Kidney (tissue), 13 donors: ENCODE measurements at regions not wholly inside any gene's neighbourhood (a gene's known extent, or its start where the extent isn't known, plus 50 kb on each side); places are given as distances from the start of the nearest gene placed in this dataset.
A peak's percentile ranks its signal among the peaks of the same experiment; 100 is the strongest.
"Not testable (repeated sequence)": the region's sequence is repeated elsewhere in the genome, so short reads cannot be mapped to it uniquely, and the experiment has no call there.

ENCODE experiments used
- DNase-seq, 5 donors: peaks; one replicate each; pipeline ENCODE4 v3.0.0-alpha.2; 2013 to 2020
- FAIRE-seq: peaks from 2 replicates; lab custom pipeline; 2012; peaks lifted over from hg19 to GRCh38; lab: Jason Lieb, UNC
- H3K27ac ChIP-seq, 2 donors: one replicate each; pipeline ENCODE4 v1.7.0; 2013; ENCODE audit warnings: low read depth in 2 of 2, low read length in 2 of 2, inconsistent platforms in 1 of 2
- H3K27me3 ChIP-seq: one replicate; pipeline ENCODE4 v1.7.1; 2013; ENCODE audit warnings: low read length, inconsistent platforms; ENCODE audit not compliant: control insufficient read depth, insufficient read depth
- H3K36me3 ChIP-seq, 3 donors: one replicate each; pipeline versions ENCODE4 v1.7.0 to v1.7.1; 2013; ENCODE audit warnings: low read length in 3 of 3, control low read depth in 1 of 3, inconsistent platforms in 1 of 3; ENCODE audit not compliant: insufficient read depth in 3 of 3, control insufficient read depth in 2 of 3
- H3K4me1 ChIP-seq, 3 donors: one replicate each; pipeline versions ENCODE4 v1.7.0 to v1.7.1; 2013; ENCODE audit warnings: low read length in 3 of 3, inconsistent platforms in 1 of 3, low read depth in 1 of 3; ENCODE audit not compliant: control insufficient read depth in 2 of 3, insufficient read depth in 2 of 3
- H3K4me3 ChIP-seq, 3 donors: one replicate each; pipeline versions ENCODE4 v1.7.0 to v1.8.1; 2013; ENCODE audit warnings: low read length in 3 of 3, control low read depth in 1 of 3, inconsistent platforms in 1 of 3
- H3K9ac ChIP-seq, 3 donors: one replicate each; pipeline versions ENCODE4 v1.7.0 to v1.7.1; 2013; ENCODE audit warnings: low read length in 3 of 3, control low read depth in 1 of 3, inconsistent platforms in 1 of 3
- H3K9me3 ChIP-seq, 3 donors: one replicate each; pipeline versions ENCODE4 v1.7.0 to v1.7.1; 2013; ENCODE audit warnings: low read length in 3 of 3, control low read depth in 1 of 3, inconsistent platforms in 1 of 3; ENCODE audit not compliant: control insufficient read depth in 2 of 3, insufficient read depth in 1 of 3
- intact Hi-C: fragments of 100-400 bp; cut with DNase I; formaldehyde crosslinking; loops from one replicate; pipeline ENCODE4 v1.11.1; 2022
- TF ChIP-seq, protein P1 (sequence below): IDR thresholded peaks from 3 replicates; pipeline ENCODE4 v1.5.1; 2012; ENCODE audit warnings: mild to moderate bottlenecking, moderate library complexity, borderline replicate concordance; ENCODE audit not compliant: insufficient read depth; ENCODE audit errors: extremely low read depth
- donor health status: control.
- donor health status: control.
- donor health status: control.
- donor health status: control.
- donor health status: control.
- donor health status: DM: yes; HTN: yes; CAD: no.
- donor health status: Normal renal cell carcinoma (clear cell type).

- intact Hi-C loops, result no loop called here
- Histone ChIP-seq H3K36me3 (no peaks in the 10 kb centered on the region), H3K27me3 (no peaks in the 10 kb centered on the region), H3K4me3 (no peak overlapping the region), H3K9me3 (no peaks in the 10 kb centered on the region), H3K4me1 (no peaks in the 10 kb centered on the region), H3K9ac (no peak overlapping the region), H3K27ac (no peak overlapping the region)
- DNase-seq (peak in 1 of 5 donors; percentile 1), FAIRE-seq (no peak)
- TF ChIP-seq, protein P1, sequence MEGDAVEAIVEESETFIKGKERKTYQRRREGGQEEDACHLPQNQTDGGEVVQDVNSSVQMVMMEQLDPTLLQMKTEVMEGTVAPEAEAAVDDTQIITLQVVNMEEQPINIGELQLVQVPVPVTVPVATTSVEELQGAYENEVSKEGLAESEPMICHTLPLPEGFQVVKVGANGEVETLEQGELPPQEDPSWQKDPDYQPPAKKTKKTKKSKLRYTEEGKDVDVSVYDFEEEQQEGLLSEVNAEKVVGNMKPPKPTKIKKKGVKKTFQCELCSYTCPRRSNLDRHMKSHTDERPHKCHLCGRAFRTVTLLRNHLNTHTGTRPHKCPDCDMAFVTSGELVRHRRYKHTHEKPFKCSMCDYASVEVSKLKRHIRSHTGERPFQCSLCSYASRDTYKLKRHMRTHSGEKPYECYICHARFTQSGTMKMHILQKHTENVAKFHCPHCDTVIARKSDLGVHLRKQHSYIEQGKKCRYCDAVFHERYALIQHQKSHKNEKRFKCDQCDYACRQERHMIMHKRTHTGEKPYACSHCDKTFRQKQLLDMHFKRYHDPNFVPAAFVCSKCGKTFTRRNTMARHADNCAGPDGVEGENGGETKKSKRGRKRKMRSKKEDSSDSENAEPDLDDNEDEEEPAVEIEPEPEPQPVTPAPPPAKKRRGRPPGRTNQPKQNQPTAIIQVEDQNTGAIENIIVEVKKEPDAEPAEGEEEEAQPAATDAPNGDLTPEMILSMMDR, result no peak
Measured at GRCh38 chr5:21398511-21398910, 1410.5 kb upstream of the CDH18 start.

GRCh38 chr5:21397693-21398092 is 1409.7 kb upstream of the CDH18 start:
- DNase-seq (no peak), FAIRE-seq (no peak)
- Histone ChIP-seq H3K27me3 (no peaks in the 10 kb centered on the region), H3K9ac (no peak overlapping the region), H3K27ac (no peak overlapping the region), H3K36me3 (no peaks in the 10 kb centered on the region), H3K4me3 (no peak overlapping the region), H3K4me1 (no peaks in the 10 kb centered on the region), H3K9me3 (no peaks in the 10 kb centered on the region)
- TF ChIP-seq, protein P1, result no peak
- intact Hi-C loops, result no loop called here

DNA sequence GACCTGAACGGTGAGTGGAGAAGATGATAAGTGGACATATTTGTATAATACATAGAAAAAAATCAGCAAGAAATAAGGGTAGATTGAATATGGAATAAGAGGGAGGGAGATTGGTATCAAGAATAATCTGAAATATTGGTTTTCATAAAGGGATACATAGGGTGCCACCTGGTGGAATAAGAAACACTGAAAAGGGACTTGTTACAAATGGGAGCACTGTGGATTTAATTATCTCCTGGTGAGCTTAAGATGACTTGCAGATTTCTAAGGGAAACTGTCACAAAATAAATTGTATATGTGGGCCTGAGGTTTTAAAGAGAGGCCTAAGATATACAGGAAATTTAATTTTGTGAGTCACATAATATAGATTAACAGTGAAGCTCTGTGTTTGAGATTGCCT is 1403.5 kb upstream of the CDH18 start:
- Histone ChIP-seq H3K9me3 (no peaks in the 10 kb centered on the region), H3K9ac (no peak overlapping the region), H3K27ac (no peak overlapping the region), H3K4me3 (no peak overlapping the region), H3K36me3 (no peaks in the 10 kb centered on the region), H3K4me1 (no peaks in the 10 kb centered on the region), H3K27me3 (no peaks in the 10 kb centered on the region)
- DNase-seq, result peak in 1 of 5 donors; percentile 33
- TF ChIP-seq, protein P1, result no peak
- FAIRE-seq, result no peak
- intact Hi-C loops, result no loop called here

- H3K27ac ChIP-seq, H3K9me3 ChIP-seq, H3K27me3 ChIP-seq, FAIRE-seq, intact Hi-C loops, H3K4me3 ChIP-seq, DNase-seq, H3K9ac ChIP-seq, H3K4me1 ChIP-seq, H3K36me3 ChIP-seq: not testable (repeated sequence)
Measured at GRCh38 chr5:21360754-21361153, 1372.8 kb upstream of the CDH18 start.

- H3K4me1 ChIP-seq, H3K27ac ChIP-seq, H3K9ac ChIP-seq, H3K27me3 ChIP-seq, FAIRE-seq, intact Hi-C loops, H3K4me3 ChIP-seq, H3K9me3 ChIP-seq, H3K36me3 ChIP-seq: not testable (repeated sequence)
- peak in 2 of 5 donors; percentile 0 to 3 for DNase-seq
Measured at GRCh38 chr5:21341948-21342261, 1353.9 kb upstream of the CDH18 start.

DNA sequence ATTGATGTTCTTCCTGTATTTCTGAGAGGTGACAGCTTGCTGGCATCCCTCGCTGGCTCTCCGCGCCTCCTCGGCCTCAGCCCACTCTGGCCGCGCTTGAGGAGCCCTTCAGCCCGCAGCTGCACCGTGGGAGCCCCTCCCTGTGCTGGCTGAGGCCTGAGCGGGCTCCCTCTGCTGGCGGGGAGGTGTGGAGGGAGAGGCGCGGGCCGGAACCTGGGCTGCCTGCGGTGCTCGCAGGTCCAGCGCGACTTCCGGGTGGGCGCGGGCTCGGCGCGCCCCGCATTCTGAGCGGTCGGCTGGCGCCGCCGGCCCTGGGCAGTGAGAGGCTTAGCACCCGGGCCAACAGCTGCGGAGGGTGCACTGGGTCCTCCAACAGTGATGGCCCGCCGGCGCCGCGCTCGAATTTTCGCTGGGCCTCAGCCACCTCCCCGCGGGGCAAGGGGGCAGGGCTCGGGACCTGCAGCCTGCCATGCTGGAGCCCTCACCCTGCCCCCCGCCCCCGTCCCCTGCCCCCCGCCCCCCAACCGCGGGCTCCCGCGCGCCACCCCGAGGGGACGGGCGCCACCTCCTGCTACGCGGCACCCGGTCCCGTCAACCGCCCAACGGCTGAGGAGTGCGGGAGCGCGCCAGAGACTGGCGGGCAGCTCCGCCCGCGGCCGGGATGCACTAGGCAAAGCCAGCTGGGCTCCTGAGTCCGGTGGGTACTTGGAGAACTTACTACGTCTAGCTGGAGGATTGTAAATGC is 1353.4 kb upstream of the CDH18 start:
- H3K4me3 ChIP-seq, H3K27ac ChIP-seq, H3K27me3 ChIP-seq, H3K4me1 ChIP-seq, intact Hi-C loops, H3K36me3 ChIP-seq, H3K9ac ChIP-seq, FAIRE-seq, H3K9me3 ChIP-seq: not testable (repeated sequence)
- DNase-seq, result peak in 1 of 5 donors; percentile 45
